Activated CD4-positive, alpha-beta T cell treated with anti-CD3 and anti-CD28 coated beads for 4 hours (primary cell): ENCODE measurements at regions not wholly inside any gene's neighbourhood (a gene's known extent, or its start where the extent isn't known, plus 50 kb on each side); places are given as distances from the start of the nearest gene placed in this dataset.

ENCODE experiments used
- DNase-seq, 2 donors: peaks; one replicate each; pipeline ENCODE4 v3.0.0-alpha.2; 2020

DNA sequence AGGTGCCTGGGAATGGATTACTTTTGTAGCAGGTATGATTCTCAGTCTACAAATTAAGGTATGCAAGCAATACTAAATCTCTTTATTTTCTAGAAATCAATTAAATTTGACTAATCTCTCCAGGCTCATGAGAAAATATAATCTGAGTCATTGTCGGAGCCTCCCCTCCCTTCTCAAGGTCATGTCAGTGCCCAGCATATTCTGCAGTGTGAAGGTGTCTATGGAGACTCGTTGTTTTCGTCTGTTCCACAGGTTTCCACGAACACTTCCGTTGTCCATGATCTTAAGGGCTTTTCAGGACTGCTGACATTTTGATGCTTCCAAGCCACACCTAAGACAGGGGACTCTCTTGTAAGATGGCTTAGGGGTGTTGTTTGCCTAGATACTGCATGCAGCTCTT is 56.6 kb upstream of the SCOC start:
- no peak for DNase-seq

DNA sequence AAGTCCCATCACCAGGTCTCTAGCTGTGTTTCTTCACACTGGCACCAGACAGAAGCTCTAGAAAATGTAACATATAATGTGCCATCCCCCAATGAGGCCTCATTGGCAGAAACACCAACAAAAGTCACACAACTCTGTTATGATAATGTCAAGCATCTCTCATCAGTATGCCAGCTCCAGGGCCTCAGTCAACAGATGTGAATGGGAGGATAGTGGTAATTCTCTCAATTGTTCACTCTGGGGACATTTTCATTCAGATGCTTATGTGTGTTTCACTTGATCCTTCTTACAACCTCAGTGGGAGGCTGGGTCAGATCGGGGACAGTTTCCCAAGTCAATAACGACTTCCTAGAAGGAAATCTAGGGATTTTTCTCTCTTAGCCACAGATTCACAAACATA is 57.5 kb upstream of the SCOC start:
- no peak for DNase-seq

DNA sequence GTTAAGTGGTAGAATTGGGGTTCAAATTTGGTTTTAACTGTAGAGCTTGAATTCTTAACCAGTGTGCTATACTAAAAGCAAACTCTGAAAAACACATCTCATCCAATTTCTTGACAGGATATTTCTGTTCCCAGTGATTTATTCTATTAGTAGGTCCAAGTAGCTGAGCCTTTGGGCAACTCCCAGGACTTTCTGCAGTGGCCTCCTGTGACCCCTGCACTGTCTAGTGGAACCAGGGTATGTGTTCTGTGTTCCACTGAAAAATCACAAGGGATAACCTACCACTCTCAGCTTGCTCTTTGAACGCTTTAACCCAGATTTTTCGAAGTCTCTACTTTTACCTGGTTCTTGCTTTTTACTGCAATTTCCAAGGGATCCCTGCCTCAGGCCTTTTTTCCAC is 58.0 kb upstream of the SCOC start:
- no peak for DNase-seq

DNA sequence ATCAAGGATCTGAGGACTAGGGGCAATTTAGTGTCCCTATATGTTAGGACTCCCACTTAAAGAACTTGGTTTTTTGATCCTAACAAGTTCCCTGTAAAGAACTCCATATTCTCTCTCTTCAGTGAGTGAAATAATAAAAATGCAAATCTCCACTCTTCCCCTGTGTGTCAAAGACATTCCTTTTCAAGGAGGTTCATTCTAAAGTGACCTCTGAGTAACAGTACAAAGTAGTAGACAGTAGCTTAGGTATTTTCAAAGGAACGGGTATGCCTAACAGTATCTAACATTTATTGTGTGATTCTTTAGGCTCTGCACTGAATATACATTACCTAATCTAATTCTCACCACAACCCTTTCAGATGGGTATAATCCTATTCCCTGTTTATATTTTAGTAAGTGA is 58.4 kb upstream of the SCOC start:
- DNase-seq = no peak

DNA sequence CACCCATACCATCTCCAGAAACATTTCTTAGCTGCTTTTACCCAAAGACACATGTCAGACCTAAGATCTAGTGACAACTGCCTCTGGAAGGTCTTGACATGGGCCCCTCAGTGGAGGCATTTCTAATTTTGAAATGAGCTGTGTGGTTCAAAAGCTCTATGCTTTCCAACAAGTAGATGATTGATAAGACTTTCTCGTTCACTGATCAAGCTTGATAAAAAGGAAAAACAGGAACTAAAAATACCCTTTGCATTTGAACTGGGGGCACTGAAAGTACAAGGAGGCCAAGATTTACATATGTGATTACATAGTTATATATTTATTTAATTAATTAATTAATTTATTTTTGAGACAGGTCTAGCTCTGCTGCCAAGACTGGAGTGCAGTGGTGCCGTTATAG is 61.3 kb upstream of the SCOC start:
- DNase-seq = no peak

DNA sequence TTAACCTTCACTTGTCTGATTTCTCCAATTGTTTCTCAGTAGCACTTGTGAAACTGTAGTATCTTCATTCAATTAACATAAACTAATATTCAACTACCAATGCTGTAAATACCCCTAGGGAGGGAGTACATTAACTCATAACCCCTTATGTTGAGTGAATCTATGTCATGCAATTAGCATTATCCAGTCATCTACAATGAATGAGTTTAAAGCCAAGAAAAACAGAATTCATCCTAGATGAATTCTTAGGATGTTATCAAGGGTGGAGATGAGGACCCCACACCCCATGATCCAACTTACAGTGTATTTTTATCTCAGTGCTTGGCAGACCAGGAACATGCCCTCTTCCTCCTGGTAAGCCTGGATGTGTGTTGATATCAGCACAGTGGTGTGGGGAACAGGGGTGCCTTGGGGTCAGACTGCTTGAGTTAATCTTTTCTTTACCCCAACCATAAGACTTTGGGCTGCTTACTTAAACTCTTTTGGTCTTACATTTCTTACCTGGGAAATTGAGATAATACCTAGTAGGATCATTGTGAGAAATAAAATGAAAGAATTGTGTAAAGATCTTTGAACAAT is 62.1 kb upstream of the SCOC start:
- no peak for DNase-seq

DNA sequence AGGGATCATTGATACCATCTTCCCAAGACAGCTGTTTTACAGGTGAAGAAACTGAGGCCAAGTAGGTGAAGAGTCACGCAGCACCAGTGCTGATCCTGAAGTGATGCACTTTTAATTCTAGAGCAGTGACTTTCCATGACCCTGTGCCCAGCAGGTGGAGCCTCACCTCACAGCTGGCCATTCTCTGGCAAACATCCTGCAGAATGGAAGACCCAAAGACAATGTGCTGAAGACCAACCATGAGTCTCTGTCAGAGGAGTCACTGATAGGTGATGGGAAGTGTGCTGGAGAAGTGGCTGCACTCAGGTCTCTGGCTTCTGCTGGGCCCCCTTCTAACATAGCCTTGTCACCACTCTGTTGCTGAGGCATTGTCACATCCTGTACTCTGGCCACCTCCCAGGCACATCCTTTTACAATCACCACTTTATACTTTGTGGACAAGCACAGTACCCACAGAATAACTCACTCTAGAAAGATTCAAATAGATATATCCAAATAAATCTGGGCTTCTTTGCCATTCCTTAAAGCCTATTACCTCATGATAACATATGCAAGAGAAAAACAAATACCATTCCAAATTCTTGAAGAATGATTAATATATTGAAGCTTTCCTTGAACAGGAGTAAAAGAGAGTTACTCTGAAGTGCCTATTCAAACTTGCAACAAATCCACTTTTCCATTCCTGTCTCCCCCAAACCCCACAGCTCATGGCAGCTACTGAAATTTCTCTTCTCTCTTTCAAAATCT is 64.1 kb upstream of the SCOC start:
- no peak for DNase-seq

DNA sequence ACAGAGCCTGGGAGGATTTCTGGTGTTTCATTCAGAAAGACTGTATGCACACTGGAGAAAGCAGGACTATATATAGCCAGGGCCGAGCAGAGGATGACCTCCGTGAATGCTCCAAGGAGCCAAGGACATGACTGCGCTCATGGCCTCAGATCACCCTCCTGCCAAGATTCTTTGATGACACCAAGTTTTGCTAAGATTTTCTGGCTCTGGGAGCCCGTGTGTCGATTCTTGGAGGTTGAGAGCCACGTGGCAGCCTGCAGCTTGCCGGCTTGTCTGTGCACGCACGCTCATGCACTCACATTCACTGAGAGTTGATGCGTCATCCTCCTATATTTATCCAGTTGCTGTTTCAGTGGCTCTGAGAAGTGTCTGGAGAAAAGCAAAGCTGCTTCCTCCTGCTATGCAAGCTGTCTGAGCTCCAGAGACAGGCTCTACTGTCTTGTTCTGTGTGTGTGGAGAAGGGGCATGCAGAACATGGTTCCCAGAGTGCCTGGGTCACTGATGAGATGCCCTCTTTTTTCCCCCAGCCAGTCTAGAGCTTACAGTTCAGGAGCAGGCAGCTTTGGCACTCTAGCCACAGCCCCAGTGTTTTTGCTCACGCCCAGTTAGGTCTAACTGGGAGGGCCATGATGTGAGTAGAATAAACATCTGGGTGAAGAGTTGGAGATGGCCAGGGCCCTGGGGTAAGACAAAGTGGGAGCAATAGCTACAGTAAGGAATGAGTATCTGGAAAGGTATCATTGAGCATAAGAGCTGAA is 64.9 kb upstream of the SCOC start:
- DNase-seq = no peak

DNA sequence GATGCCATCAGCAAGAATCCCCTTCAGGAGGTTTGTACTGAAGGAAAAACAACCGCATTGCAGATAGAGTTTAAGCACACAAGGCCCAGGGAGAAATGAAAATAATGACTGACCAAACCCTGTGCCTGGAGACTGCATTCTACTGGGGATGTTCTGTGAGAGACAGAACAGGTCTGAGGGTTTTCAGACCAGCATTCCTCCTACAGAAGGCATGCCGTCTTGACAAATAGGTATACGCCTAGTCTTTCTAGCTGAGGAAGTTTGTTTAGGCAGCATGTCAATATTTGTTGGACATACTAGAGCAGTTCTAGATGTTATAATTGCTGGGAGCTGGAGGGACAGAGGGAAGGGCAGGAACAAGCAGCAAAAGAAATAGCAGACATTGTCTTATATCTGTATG is 68.4 kb upstream of the SCOC start:
- no peak for DNase-seq

DNA sequence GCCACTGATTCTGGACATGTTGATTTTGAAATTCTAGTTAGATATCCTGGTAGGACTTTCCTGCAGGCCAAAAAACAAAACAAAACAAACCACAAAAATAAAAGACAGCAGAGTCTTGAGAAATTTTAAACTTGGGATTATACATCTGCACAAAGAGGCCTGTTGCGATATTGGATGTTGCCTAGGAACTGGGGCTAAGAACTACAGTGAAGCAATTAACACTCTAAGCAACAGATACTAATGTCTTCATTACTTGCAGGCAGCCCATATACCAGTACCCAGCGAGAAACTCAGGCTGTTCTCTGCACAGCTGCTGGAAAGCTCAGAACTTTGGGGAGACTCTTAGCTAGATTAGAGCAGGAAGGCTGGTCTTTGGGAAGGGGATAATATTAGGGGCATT is 69.1 kb upstream of the SCOC start:
- no peak for DNase-seq

DNA sequence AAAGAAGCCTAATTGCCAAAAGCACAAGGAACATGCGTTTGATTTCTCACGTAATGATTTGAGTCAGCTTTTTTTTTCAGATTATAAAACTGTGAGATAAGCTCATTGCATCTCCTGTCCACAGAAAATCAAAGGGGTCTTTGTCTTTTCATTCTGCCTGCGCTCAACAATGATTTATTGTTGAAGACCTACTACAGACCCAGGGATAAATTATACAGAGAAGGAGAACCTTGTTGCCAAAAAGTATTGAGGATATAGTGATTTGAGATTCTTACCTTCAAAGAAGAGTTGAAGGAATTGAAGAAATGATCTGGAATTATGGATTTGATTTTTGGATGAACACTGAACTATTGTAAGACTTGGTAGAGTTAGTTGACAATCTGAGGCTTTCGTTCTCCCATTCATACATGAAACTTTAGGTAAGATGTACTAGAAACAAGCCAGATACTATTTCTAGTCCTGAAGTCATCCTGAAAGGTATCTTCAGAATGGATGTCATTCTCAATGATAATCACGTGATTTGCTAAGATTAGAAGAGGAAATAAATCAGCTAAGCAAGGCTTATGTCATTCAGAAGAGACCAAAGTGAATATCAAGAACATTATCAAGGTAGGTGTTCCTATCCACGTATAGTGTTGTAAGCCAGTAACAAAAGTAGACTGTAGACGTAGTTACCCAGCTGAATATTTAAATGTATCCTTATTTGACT is 71.1 kb upstream of the SCOC start:
- no peak for DNase-seq

DNA sequence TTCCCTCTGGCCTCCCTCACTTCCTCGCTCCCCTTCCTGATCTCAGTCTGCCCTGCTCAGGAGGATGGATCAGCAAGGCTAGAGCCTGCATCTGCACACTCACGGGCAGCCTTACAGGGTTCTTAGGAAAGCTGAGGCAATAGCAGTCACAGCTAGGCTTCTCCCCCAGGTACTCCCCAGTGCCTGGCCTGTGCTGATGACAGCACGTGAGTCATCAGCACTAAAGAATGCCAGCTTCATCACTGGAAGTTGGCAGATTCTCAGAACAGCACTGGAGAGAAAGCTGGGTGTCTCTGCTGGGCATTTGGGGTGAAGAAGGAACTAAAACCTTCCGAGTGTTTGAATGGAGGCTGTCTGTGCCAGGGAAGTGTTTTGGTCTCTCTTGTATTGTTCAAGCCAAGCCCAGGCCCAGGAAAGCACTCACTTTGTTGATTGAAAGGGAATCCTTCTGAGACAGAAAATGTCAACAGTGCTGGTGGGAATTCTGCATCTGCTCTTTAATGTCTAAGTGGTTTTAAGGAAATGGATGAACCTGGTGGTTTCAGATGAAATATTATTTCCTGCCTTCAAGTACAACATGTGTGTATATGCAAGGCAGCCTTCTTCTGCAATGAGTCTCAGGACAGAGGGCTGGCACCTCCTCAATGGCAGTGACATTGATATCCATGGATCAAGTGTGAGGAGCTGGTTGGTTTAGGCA is 73.0 kb upstream of the SCOC start:
- DNase-seq = no peak

DNA sequence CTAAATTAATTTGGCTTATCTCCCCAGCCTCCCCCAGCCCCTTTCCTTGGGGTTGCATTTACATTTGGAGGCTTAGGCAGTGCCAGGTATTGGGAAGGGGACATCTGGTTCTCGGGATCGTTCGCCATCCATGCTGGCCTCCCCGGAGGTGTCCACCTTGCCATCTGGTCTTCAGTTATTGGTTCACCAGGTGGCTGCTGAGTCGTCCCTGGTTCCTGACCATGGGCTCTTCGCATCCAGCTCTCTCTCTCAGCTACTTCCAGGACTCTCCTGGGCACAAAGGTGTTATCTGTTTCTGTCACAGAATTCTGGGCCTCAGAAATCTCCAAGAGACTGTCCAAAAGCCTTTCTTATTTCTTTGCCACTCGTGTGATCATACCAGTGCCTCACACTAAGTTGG is 75.4 kb upstream of the SCOC start:
- DNase-seq = no peak

DNA sequence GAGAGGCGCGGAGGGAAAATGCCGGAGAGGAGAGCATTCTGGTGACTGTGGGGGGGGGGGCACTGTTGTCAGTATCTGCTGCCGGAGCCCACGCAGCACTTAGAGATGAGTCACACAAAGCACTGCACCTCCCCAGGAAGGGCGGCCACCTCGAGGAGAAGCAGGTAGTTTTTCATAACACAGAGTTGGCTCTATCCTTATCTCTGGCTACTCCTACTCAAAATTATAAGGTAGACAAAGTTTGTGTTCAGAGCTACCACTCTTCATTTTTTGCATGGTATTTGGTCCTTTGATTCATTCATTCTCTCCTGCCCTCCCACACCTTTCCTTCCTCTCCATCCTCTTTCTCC is 76.2 kb upstream of the SCOC start:
- peak; percentile 3 to 9 for DNase-seq

DNA sequence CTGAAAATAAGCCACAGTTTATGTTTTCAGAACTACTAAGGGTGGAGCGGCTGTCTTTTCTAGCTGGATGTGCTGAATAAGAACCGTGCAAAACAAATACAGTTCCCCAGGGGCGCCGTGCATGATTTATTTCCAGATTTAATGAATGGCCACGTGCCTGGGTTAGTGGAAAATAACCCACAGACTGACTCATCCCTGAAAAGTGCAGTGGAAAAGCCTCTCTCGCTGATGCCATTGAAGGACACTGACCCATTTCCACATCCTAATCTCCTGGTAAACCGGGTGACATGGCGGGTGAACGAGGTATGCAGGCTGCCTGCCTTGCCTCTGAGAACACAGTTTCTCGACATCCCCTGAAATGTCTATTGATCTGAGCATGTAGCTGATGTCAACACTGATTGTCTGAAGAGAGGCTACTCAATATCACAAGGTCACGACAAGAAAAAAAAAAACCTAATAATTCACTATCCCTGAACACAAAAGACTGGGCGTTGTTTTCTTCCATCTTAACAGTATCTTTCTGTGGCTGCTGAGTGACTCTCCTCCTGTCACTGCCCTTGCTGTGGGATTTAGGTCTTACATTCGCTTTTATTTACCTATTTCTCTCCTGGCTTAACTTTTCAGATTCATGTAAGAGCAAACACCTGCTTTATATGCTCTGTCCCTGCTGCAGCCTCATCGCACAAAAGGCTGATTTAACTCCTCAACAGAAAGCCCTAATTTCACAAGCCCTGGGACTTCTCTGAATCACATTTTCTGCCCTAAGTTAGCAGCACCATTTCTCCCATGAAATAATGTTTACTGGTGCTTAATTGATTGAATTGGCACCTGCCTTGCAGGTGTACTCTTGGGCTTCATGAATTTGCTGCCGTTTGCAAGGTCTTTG is 76.9 kb upstream of the SCOC start:
- DNase-seq = no peak

DNA sequence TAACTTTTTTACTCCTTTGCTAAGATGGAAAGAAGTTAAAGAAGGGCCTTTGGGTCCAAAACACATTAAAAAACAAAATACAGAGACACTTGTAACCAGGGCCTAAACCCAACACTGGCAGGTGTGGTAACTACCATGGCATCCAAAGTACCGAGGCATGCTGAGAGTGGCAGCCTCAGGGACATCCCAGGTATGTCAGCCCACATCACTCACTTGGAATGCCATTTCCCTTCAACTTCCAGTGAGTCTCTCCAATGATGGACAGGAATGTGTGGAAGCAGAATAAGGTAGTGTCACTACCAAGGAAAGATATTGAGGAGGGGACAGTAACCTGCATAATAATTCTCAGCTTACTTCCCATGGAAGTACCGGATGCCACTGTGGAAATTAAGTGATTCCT is 79.5 kb upstream of the SCOC start:
- DNase-seq = no peak

DNA sequence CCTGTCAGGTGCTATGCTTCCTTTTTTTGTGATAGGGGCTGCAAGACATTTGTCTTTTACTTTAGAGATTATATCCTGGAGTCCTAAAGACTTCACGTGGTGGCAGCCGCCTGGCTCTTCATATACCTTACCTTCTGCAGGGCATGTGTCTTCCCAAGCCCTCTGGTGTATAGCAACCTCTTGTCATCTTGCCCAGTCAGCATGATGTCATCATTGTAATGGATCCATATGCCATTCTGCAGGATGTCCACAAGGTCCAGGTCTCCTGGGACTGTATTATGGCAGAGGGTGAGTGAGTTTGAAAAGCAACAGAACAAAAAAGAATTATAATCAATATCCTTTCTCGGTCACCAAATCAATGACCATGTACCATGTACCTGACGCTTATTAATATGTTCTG is 82.2 kb upstream of the SCOC start:
- DNase-seq = no peak

DNA sequence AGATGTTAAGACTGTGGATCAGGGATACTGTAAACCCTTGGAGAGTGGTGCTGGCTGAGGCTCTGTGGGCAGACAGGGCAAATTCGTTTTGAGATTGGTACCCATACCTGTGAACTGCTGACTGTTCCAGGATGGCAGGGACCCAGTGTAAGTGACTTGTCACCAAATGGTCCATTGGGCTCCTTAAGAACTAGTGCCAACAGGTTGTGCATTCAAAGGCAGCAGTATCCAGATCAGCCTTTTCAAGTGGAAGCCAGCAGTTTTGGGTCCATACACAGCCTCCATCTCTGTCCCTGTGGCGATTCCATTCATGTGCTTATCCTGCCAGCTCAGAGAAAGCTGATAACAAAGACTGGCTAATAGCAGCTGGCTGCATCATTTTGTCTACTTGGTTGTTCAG is 84.0 kb upstream of the SCOC start:
- DNase-seq = no peak

DNA sequence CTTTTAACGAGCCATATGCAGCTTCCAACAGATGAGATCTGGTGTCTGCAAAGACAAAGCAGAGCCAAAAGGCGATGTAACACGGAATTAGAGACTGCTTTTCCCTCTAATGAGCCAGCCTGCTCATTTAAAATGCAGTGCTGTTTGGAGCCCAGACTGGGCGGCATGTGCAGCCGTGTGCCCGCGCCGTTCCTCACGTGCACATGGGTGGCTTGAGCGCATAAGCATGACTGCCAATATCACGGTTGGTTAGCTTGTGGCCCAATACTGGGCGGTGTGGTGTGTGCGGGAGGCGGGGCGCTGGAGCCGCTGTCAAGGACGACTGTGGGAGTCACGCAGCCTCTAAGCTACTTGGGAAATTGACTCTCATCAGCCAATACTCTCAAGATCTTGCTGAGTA is 87.0 kb upstream of the SCOC start:
- no peak for DNase-seq

DNA sequence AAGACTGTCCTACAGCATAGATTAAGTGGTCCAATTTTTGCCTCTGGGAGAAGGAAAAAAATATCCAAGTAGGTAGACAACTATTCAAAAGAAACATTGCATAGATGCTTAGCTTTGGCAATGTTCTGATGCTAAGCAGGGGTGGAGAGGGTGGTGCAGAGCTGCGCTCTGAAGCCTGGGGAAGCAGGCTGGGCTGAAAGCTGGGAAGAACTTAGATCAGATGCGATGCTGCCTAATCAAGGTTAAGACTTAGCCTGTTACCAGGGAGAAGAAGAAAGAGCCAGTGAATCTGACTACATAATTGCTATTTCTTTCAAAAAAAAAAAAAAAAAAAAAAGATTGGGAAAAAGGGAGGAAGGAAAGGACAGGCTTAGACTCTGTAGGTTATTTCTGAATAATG is 89.0 kb upstream of the SCOC start:
- DNase-seq = no peak

DNA sequence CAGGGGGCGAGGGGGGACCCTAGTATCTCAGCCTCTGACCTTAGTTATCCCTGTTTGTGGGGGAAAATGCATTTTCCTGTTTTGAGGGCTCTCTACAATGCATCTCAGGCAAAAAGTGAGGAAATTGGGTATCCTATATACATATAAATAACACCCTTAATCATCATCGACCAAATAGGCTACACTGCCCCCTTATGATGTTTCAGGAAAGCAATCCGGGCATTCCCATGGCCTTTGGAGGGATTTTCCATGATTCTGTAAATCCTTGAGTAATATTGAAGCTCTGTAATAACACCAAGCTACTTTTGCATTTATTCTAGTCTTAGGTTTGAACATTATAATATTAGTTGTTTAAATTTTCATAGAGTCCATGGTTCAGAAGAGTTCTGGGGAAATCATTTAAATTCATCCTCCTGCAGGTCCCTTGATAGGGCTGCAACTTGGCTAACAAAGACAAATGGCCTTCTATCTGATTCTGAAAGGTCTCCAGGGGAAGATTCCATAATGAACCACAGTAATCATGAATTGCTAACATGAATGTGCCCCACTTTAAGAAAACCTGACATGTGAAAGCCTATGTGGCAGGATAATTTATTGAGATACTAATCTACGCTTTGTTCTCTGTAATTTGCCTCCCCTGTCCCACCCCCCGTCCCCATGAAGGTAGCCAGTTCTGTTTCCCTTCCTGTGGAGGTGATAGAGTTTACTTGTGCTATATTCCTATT is 91.5 kb upstream of the SCOC start:
- DNase-seq = no peak

DNA sequence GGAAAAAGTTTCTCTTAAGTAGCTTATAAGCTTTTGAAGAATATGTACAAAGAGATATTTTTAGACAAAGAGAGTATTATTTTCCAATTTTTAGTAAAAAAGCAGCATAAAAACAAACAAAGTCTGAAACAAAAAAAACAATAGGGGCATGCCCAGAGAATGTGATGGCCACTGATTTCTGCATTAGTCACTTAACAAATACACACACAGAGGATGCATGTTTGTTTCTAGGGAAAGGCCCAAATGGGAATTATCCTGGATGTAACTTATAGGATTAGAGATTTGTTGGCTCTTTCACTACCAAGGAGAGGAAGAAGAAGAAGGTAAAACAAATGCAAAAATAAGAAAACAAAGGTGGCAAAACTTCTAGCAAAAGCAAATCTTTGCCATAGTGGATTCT is 95.9 kb upstream of the SCOC start:
- DNase-seq = no peak
